ENCODE measurements at regions not wholly inside any gene's neighbourhood (a gene's known extent, or its start where the extent isn't known, plus 50 kb on each side); places are given as distances from the start of the nearest gene placed in this dataset.
A peak's percentile ranks its signal among the peaks of the same experiment; 100 is the strongest.

GRCh38 chr10:31129271-31129670 lies 97.6 kb upstream of the ZNF438 start:
- DNase-seq (ENCODE audit: low spot score in 2 of 2): no peak
- no peaks in the 10 kb centered on the region for H3K36me3 ChIP-seq
- H3K27ac ChIP-seq: no peak overlapping the region
- intact Hi-C loops (cut with DNase I; ENCODE audit: low total_unique reads): loop anchor here (10.0 kb wide), 1 partner anchor 466 kb away; no protein-coding TSS in a partner anchor
- H3K27me3 ChIP-seq: no peaks in the 10 kb centered on the region
- H3K9me3 ChIP-seq: no peaks in the 10 kb centered on the region
- TF ChIP-seq CTCF (IDR thresholded peaks at IDR 0.05) (no peak), POLR2AphosphoS5 (IDR thresholded peaks at IDR 0.05) (peak in 1 of 3 donors; percentile 29), POLR2A (IDR thresholded peaks at IDR 0.05) (no peak)
- H3K4me1 ChIP-seq: no peaks in the 10 kb centered on the region
- H3K4me3 ChIP-seq: no peak overlapping the region

- H3K27ac ChIP-seq: no peak overlapping the region
- intact Hi-C loops (cut with DNase I; ENCODE audit: low total_unique reads): loop anchor here (10.0 kb wide), 1 partner anchor 465 kb away; no protein-coding TSS in a partner anchor
Measured at GRCh38 chr10:31129880-31130405, 98.3 kb upstream of the ZNF438 start.

GRCh38 chr10:31130406-31130805 lies 98.7 kb upstream of the ZNF438 start:
- Histone ChIP-seq H3K4me1 (no peaks in the 10 kb centered on the region), H3K27me3 (no peaks in the 10 kb centered on the region), H3K9me3 (no peaks in the 10 kb centered on the region), H3K27ac (no peak overlapping the region), H3K36me3 (no peaks in the 10 kb centered on the region), H3K4me3 (no peak overlapping the region)
- no peak for TF ChIP-seq POLR2A (IDR thresholded peaks at IDR 0.05)
- TF ChIP-seq CTCF (IDR thresholded peaks at IDR 0.05): no peak
- TF ChIP-seq POLR2AphosphoS5 (IDR thresholded peaks at IDR 0.05): no peak
- no peak for DNase-seq (ENCODE audit: low spot score in 2 of 2)
- intact Hi-C loops (cut with DNase I; ENCODE audit: low total_unique reads): no loop called here

More at GRCh38 chr10:31129880-31130405, 98.3 kb upstream of the ZNF438 start:
- Histone ChIP-seq H3K4me3 (no peak overlapping the region), H3K4me1 (no peaks in the 10 kb centered on the region), H3K36me3 (no peaks in the 10 kb centered on the region), H3K9me3 (no peaks in the 10 kb centered on the region), H3K27me3 (no peaks in the 10 kb centered on the region)
- TF ChIP-seq POLR2A (IDR thresholded peaks at IDR 0.05): no peak
- TF ChIP-seq POLR2AphosphoS5 (IDR thresholded peaks at IDR 0.05): no peak
- no peak for TF ChIP-seq CTCF (IDR thresholded peaks at IDR 0.05)
- no peak for DNase-seq (ENCODE audit: low spot score in 2 of 2)

- no peaks in the 10 kb centered on the region for H3K4me1 ChIP-seq
- intact Hi-C loops (cut with DNase I; ENCODE audit: low total_unique reads): no loop called here
Measured at GRCh38 chr10:31131251-31131650, 99.6 kb upstream of the ZNF438 start.

More at GRCh38 chr10:31131251-31131650, 99.6 kb upstream of the ZNF438 start:
- H3K27ac ChIP-seq: no peak overlapping the region
- DNase-seq (ENCODE audit: low spot score in 2 of 2): no peak
- TF ChIP-seq CTCF (IDR thresholded peaks at IDR 0.05) (no peak), POLR2AphosphoS5 (IDR thresholded peaks at IDR 0.05) (no peak), POLR2A (IDR thresholded peaks at IDR 0.05) (no peak)
- H3K4me3 ChIP-seq: no peak overlapping the region
- H3K27me3 ChIP-seq: no peaks in the 10 kb centered on the region
- H3K9me3 ChIP-seq: no peaks in the 10 kb centered on the region
- no peaks in the 10 kb centered on the region for H3K36me3 ChIP-seq
